ENCODE measurements at regions not wholly inside any gene's neighbourhood (a gene's known extent, or its start where the extent isn't known, plus 50 kb on each side); places are given as distances from the start of the nearest gene placed in this dataset.

GRCh38 chr11:121358760-121359159 lies 66.2 kb downstream of the SC5D start:
- no peak overlapping the region for H4K5ac ChIP-seq (ENCODE audit: low read depth, low read length)
- H3K4me1 ChIP-seq (ENCODE audit: control insufficient read depth, insufficient read depth, low read length): no peaks in the 10 kb centered on the region
- no peak for DNase-seq
- no peaks in the 10 kb centered on the region for H4K20me1 ChIP-seq (ENCODE audit: insufficient read depth, low read length)
- in situ Hi-C loops (cut with MboI; ENCODE audit: low sequenced_read_pairs): no loop called here
- no peak overlapping the region for H2BK120ac ChIP-seq (ENCODE audit: low read depth, low read length)
- H3K79me1 ChIP-seq (ENCODE audit: low read depth in 1 of 2, low read length in 2 of 2): no peaks in the 10 kb centered on the region
- no peaks in the 10 kb centered on the region for H3K9me3 ChIP-seq (ENCODE audit: control insufficient read depth, insufficient read depth, low read length)
- no TSS peak for BruUV-seq (replicated peaks)
- H2AK5ac ChIP-seq (ENCODE audit: low read depth, low read length): no peak overlapping the region
- no peak overlapping the region for H2AK9ac ChIP-seq (replicated peaks; ENCODE audit: low read depth, low read length, poor library complexity)
- CTCF ChIA-PET: no interaction called here
- H3K14ac ChIP-seq (replicated peaks; ENCODE audit: low read depth, low read length): no peak overlapping the region
- no peaks in the 10 kb centered on the region for H3K9me1 ChIP-seq (ENCODE audit: insufficient read depth, low read length)
- H2BK15ac ChIP-seq (ENCODE audit: low read depth, low read length): no peak overlapping the region
- H3K9ac ChIP-seq (ENCODE audit: low read depth, low read length): no peak overlapping the region
- no peak overlapping the region for H3K4me2 ChIP-seq (ENCODE audit: low read depth, low read length)
- peaks cover 15% of the 10 kb centered on the region for H3K27me3 ChIP-seq (ENCODE audit: control insufficient read depth, insufficient read depth, low read length)
- no peak overlapping the region for H3K4me3 ChIP-seq (ENCODE audit: insufficient read depth, low read depth, low read length)
- no peak overlapping the region for H2BK20ac ChIP-seq (ENCODE audit: low read depth, low read length)
- H4K91ac ChIP-seq (ENCODE audit: insufficient read depth, low read depth, low read length): no peak overlapping the region
- no peak overlapping the region for H3K23ac ChIP-seq (ENCODE audit: low read depth, low read length)
- no peak overlapping the region for H3K18ac ChIP-seq (ENCODE audit: low read depth, low read length)
- H3K27ac ChIP-seq (ENCODE audit: insufficient read depth, low read length): no peak overlapping the region
- no peak for ATAC-seq (ENCODE audit: low read depth)
- TF ChIP-seq CEBPB (IDR thresholded peaks at IDR 0.05; ENCODE audit: low read depth, low read length): no peak
- TF ChIP-seq POLR2A (IDR thresholded peaks at IDR 0.05; ENCODE audit: low read depth, low read length): no peak
- TF ChIP-seq RAD21 (IDR thresholded peaks at IDR 0.05; ENCODE audit: low read length): no peak
- no peak for TF ChIP-seq BHLHE40 (IDR thresholded peaks at IDR 0.05; ENCODE audit: low read depth, low read length)
- no peak for TF ChIP-seq RFX5 (IDR thresholded peaks at IDR 0.05; ENCODE audit: low read depth, low read length)
- TF ChIP-seq USF2 (IDR thresholded peaks at IDR 0.05; ENCODE audit: low read depth, low read length): no peak
- no peak for TF ChIP-seq MAZ (IDR thresholded peaks at IDR 0.05; ENCODE audit: borderline replicate concordance, low read depth, low read length)
- TF ChIP-seq CHD1 (IDR thresholded peaks at IDR 0.05; ENCODE audit: low read depth, low read length): no peak
- POLR2A ChIA-PET (ENCODE audit: unreplicated experiment): no interaction called here
- WGBS, 2 experiments (ENCODE audit: extremely low coverage in 2 of 2, insufficient read length in 1 of 2): no CpG with 5 or more reads among the region's 1 CpG
- dilution Hi-C loops (cut with HindIII; ENCODE audit: low sequenced_read_pairs, unreplicated experiment): no loop called here
- H2BK5ac ChIP-seq (ENCODE audit: low read depth, low read length, poor library complexity, severe bottlenecking): no peak overlapping the region
- intact Hi-C loops (cut with micrococcal nuclease): no loop called here
- H4K8ac ChIP-seq (ENCODE audit: low read depth in 2 of 2, low read length in 2 of 2): no peak overlapping the region
- H2AFZ ChIP-seq (replicated peaks; ENCODE audit: low read length, poor library complexity): no peak overlapping the region
- H3K4ac ChIP-seq (ENCODE audit: low read depth, low read length): no peak overlapping the region
- no peak overlapping the region for H3K56ac ChIP-seq (ENCODE audit: extremely low read depth, insufficient read depth, low read length)
- H3K36me3 ChIP-seq (ENCODE audit: control insufficient read depth, insufficient read depth, low read length): no peaks in the 10 kb centered on the region
